Neural crest cell (in vitro differentiated cells): ENCODE measurements at regions not wholly inside any gene's neighbourhood (a gene's known extent, or its start where the extent isn't known, plus 50 kb on each side); places are given as distances from the start of the nearest gene placed in this dataset.

ENCODE experiments used
- DNase-seq: peaks from one replicate; pipeline ENCODE4 v3.0.0; 2021; ENCODE audit warnings: low read depth, mixed read lengths, low spot score
- H3K27ac Mint-ChIP-seq: one replicate; pipeline ENCODE4 v1.8.0; 2021; ENCODE audit warnings: mild to moderate bottlenecking, mixed read lengths; ENCODE audit not compliant: unreplicated experiment
- H3K27me3 Mint-ChIP-seq: 2 replicates; pipeline ENCODE4 v1.8.0; 2021; ENCODE audit warnings: low read depth, mild to moderate bottlenecking, mixed read lengths
- H3K36me3 Mint-ChIP-seq: 2 replicates; pipeline ENCODE4 v1.8.0; 2021; ENCODE audit warnings: low read depth, mild to moderate bottlenecking, mixed read lengths
- H3K4me1 Mint-ChIP-seq: 2 replicates; pipeline ENCODE4 v1.8.0; 2021; ENCODE audit warnings: mixed read lengths
- H3K4me3 Mint-ChIP-seq: one replicate; pipeline ENCODE4 v1.8.0; 2021; ENCODE audit warnings: mild to moderate bottlenecking, mixed read lengths
- H3K9me3 Mint-ChIP-seq: 2 replicates; pipeline ENCODE4 v1.8.0; 2021; ENCODE audit warnings: mixed read lengths
- TF ChIP-seq, protein P1 (sequence below): fragments of 200-600 bp; sonication (generic); conservative IDR thresholded peaks from 2 replicates; pipeline ENCODE4 v1.5.0; 2021; ENCODE audit warnings: antibody characterized with exemption, mild to moderate bottlenecking

GRCh38 chr7:440059-440749, 79.4 kb downstream of the PDGFA start:
- TF ChIP-seq, protein P1, sequence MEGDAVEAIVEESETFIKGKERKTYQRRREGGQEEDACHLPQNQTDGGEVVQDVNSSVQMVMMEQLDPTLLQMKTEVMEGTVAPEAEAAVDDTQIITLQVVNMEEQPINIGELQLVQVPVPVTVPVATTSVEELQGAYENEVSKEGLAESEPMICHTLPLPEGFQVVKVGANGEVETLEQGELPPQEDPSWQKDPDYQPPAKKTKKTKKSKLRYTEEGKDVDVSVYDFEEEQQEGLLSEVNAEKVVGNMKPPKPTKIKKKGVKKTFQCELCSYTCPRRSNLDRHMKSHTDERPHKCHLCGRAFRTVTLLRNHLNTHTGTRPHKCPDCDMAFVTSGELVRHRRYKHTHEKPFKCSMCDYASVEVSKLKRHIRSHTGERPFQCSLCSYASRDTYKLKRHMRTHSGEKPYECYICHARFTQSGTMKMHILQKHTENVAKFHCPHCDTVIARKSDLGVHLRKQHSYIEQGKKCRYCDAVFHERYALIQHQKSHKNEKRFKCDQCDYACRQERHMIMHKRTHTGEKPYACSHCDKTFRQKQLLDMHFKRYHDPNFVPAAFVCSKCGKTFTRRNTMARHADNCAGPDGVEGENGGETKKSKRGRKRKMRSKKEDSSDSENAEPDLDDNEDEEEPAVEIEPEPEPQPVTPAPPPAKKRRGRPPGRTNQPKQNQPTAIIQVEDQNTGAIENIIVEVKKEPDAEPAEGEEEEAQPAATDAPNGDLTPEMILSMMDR: no peak
- Mint-ChIP-seq H3K27me3 (peaks cover under 1% of the 10 kb centered on the region), H3K9me3 (no peaks in the 10 kb centered on the region), H3K4me1 (peaks cover 19% of the 10 kb centered on the region), H3K4me3 (no peak overlapping the region), H3K27ac (no peak overlapping the region), H3K36me3 (no peaks in the 10 kb centered on the region)
- DNase-seq: no peak

DNA sequence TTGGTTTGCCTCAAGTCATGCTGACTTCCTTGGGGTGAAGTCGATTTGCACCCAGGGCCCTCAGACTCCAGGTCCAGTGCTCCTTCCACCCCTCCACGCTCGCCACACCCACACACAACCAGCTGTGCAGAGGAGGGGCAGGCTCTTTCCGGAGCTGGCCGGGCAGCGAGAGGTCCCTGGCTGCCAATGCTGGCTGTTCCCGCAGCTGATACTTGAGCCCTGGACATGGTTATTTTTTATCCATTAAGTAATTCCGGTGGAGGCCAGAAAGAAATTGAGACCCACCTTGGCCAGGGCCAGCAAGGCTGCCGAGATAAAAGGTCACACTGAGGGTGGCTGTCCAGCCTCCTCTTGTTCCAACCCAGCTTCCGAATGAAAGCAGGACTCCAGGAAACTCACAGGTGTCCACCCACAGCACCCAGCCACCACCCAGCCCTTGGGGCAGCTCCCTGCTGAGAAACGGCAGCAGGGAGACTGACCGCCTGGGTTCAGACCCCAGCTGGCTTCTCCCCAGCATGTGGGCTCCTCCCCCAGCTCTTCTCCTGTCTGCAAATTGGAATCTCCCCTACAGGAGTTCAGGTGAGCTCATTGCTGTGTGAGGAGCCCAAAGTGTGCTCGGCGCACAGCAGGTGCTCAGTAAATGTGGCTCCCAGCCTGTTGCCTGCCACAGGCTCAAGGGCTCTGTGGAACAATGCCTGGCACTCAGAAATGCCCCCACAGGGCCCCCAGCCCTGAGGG, 77.8 kb downstream of the PDGFA start:
- peaks cover 10% of the 10 kb centered on the region for H3K4me1 Mint-ChIP-seq
- H3K36me3 Mint-ChIP-seq: no peaks in the 10 kb centered on the region
- H3K27ac Mint-ChIP-seq: no peak overlapping the region
- H3K9me3 Mint-ChIP-seq: no peaks in the 10 kb centered on the region
- TF ChIP-seq, protein P1: no peak
- no peak overlapping the region for H3K4me3 Mint-ChIP-seq
- H3K27me3 Mint-ChIP-seq: no peaks in the 10 kb centered on the region
- DNase-seq: no peak

DNA sequence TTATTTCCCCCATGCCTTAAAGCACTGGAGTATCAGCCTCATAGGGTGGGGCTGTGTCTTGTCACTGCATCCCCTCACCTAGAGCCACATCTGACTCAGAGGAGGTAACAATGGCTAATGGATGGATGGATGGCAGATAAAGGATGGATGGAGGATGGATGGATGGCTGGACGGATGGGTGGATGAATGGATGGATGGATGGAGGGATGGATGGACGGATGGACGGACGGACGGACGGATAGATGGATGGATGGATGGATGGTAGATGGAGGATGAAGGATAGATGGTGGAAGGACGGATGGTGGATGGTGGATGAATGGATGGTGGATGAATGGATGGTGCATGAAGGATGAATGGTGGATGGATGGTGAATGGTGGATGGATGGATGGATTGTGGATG, 77.2 kb downstream of the PDGFA start:
- Mint-ChIP-seq H3K27me3 (peaks cover under 1% of the 10 kb centered on the region), H3K9me3 (no peaks in the 10 kb centered on the region), H3K4me1 (peaks cover 4% of the 10 kb centered on the region), H3K27ac (no peak overlapping the region), H3K36me3 (no peaks in the 10 kb centered on the region), H3K4me3 (no peak overlapping the region)
- DNase-seq: no peak
- TF ChIP-seq, protein P1: no peak

DNA sequence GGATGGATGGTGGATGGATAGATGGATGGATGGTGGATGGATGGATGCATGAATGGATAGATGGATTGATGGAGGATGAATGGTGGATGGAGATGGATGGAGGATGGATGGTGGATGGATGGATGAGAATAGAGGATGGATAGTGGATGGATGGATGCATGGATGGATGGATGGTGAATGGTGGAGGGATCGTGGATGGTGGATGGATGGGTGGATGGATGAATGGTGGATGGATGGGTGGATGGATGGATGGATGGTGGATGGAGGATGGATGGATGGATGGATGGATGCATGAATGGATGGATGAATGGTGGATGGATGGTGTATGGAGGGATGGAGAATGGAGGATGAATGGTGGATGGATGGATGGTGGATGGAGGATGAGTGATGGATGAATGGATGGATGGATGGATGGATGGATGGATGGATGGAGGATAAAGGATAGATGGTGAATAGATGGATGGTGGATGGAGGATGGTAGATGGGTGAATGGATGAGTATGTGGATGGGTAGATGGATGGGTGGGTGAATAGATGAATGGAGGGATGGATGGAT, 76.3 kb downstream of the PDGFA start:
- H3K27me3 Mint-ChIP-seq: peaks cover 2% of the 10 kb centered on the region

DNA sequence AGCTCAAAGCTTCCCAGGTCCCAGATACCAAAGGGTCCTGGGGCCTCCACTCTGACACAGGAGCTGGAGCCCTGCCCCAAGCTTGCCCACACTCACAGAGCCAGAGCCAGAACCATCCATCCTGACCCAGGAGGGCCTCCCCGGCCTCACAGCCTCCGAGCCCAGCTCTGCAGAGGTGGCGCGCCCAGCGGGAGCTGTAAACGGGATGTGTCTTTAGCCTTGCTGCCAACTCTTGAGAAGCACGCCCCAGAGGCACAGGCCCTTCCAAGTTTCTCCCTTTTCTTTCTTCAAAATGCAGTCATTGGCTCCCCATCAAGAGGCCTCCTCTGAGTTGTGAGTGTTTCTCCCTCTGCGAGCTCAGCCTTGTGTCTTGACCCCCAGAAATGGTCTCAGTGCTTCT, 75.0 kb downstream of the PDGFA start:
- Mint-ChIP-seq H3K4me3 (no peak overlapping the region), H3K36me3 (no peaks in the 10 kb centered on the region), H3K4me1 (no peaks in the 10 kb centered on the region), H3K27me3 (peaks cover 9% of the 10 kb centered on the region), H3K27ac (peak overlapping the region; percentile 35), H3K9me3 (no peaks in the 10 kb centered on the region)
- TF ChIP-seq, protein P1: no peak
- no peak for DNase-seq

More for the DNA sequence above, 76.3 kb downstream of the PDGFA start:
- Mint-ChIP-seq H3K4me3 (no peak overlapping the region), H3K4me1 (no peaks in the 10 kb centered on the region), H3K27ac (no peak overlapping the region), H3K36me3 (no peaks in the 10 kb centered on the region), H3K9me3 (no peaks in the 10 kb centered on the region)
- TF ChIP-seq, protein P1: no peak
- DNase-seq: no peak
